MM.1S (cell line): ENCODE measurements at regions not wholly inside any gene's neighbourhood (a gene's known extent, or its start where the extent isn't known, plus 50 kb on each side); places are given as distances from the start of the nearest gene placed in this dataset.

Experiments
- DNase-seq: peaks from one replicate; pipeline ENCODE4 v3.0.0-alpha.2; 2015
- H2AFZ ChIP-seq: fragments of 300-600 bp; sonication (generic); 2 replicates; pipeline ENCODE4 v1.6.0; 2016; ENCODE audit warnings: antibody characterized with exemption, low read length
- H3F3A ChIP-seq: fragments of 300-600 bp; sonication (generic); 2 replicates; pipeline ENCODE4 v1.6.1; 2016; ENCODE audit warnings: mild to moderate bottlenecking, antibody characterized with exemption, low read length, moderate library complexity, mixed read lengths; ENCODE audit not compliant: insufficient read depth
- H3K27ac ChIP-seq: fragments of 300-600 bp; sonication (generic); 2 replicates; pipeline ENCODE4 v1.5.1; 2016; ENCODE audit warnings: mild to moderate bottlenecking, low read length
- H3K27me3 ChIP-seq: fragments of 300-600 bp; sonication (generic); replicated peaks from 2 replicates; pipeline ENCODE4 v1.6.0; 2016; ENCODE audit warnings: low read length; ENCODE audit not compliant: insufficient read depth
- H3K36me3 ChIP-seq: fragments of 300-600 bp; sonication (generic); replicated peaks from 2 replicates; pipeline ENCODE4 v1.6.1; 2016; ENCODE audit warnings: mild to moderate bottlenecking, low read length, mixed read lengths; ENCODE audit not compliant: insufficient read depth
- H3K4me1 ChIP-seq: fragments of 300-600 bp; sonication (generic); 2 replicates; pipeline ENCODE4 v1.6.1; 2016; ENCODE audit warnings: low read length, mixed read lengths
- H3K4me2 ChIP-seq: fragments of 300-600 bp; sonication (generic); 2 replicates; pipeline ENCODE4 v1.6.0; 2016; ENCODE audit warnings: low read depth, low read length
- H3K4me3 ChIP-seq: fragments of 300-600 bp; sonication (generic); 2 replicates; pipeline ENCODE4 v1.5.1; 2016; ENCODE audit warnings: low read length, mixed read lengths
- H3K79me2 ChIP-seq: fragments of 300-600 bp; sonication (generic); 2 replicates; pipeline ENCODE4 v1.6.1; 2016; ENCODE audit warnings: mixed run types, low read length, mixed read lengths
- H3K9ac ChIP-seq: fragments of 300-600 bp; sonication (generic); 2 replicates; pipeline ENCODE4 v1.6.1; 2016; ENCODE audit warnings: low read length, mixed read lengths
- H3K9me2 ChIP-seq: fragments of 300-600 bp; sonication (generic); replicated peaks from 2 replicates; pipeline ENCODE4 v1.6.1; 2016; ENCODE audit warnings: mild to moderate bottlenecking, low read length, mixed read lengths; ENCODE audit not compliant: insufficient read depth
- H3K9me3 ChIP-seq: fragments of 300-600 bp; sonication (generic); replicated peaks from 2 replicates; pipeline ENCODE4 v1.6.1; 2016; ENCODE audit warnings: mild to moderate bottlenecking, low read length, mixed read lengths; ENCODE audit not compliant: insufficient read depth
- H4K20me1 ChIP-seq: fragments of 300-600 bp; sonication (generic); 2 replicates; pipeline ENCODE4 v1.6.1; 2016; ENCODE audit warnings: mild to moderate bottlenecking, low read length, moderate library complexity, mixed read lengths; ENCODE audit not compliant: insufficient read depth
- EZH2 ChIP-seq: fragments of 300-600 bp; sonication (generic); optimal IDR thresholded peaks from 2 replicates; pipeline ENCODE3; 2017; ENCODE audit warnings: low read depth, mild to moderate bottlenecking, antibody characterized with exemption, low read length, mixed read lengths
- EZH2phosphoT487 ChIP-seq: fragments of 300-600 bp; sonication (generic); IDR thresholded peaks from 2 replicates; pipeline ENCODE4 v1.6.1; 2018; ENCODE audit warnings: antibody characterized with exemption, low read length
- TF ChIP-seq, protein P1 (sequence below): fragments of 300-600 bp; sonication (generic); IDR thresholded peaks from 2 replicates; pipeline ENCODE4 v1.5.1; 2016; ENCODE audit warnings: antibody characterized with exemption, low read length, mixed read lengths

GRCh38 chr11:116184763-116185162 lies 588.0 kb downstream of the BUD13 start:
- Histone ChIP-seq H3K27ac (no peak overlapping the region), H2AFZ (no peak overlapping the region), H3F3A (no peaks in the 10 kb centered on the region), H3K27me3 (no peaks in the 10 kb centered on the region), H3K4me2 (no peak overlapping the region), H3K9me2 (no peaks in the 10 kb centered on the region), H3K9me3 (no peaks in the 10 kb centered on the region), H4K20me1 (no peaks in the 10 kb centered on the region), H3K4me3 (no peak overlapping the region), H3K79me2 (no peaks in the 10 kb centered on the region), H3K36me3 (no peaks in the 10 kb centered on the region), H3K9ac (no peak overlapping the region), H3K4me1 (no peaks in the 10 kb centered on the region)
- no peak for DNase-seq
- TF ChIP-seq, protein P1, sequence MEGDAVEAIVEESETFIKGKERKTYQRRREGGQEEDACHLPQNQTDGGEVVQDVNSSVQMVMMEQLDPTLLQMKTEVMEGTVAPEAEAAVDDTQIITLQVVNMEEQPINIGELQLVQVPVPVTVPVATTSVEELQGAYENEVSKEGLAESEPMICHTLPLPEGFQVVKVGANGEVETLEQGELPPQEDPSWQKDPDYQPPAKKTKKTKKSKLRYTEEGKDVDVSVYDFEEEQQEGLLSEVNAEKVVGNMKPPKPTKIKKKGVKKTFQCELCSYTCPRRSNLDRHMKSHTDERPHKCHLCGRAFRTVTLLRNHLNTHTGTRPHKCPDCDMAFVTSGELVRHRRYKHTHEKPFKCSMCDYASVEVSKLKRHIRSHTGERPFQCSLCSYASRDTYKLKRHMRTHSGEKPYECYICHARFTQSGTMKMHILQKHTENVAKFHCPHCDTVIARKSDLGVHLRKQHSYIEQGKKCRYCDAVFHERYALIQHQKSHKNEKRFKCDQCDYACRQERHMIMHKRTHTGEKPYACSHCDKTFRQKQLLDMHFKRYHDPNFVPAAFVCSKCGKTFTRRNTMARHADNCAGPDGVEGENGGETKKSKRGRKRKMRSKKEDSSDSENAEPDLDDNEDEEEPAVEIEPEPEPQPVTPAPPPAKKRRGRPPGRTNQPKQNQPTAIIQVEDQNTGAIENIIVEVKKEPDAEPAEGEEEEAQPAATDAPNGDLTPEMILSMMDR = no peak
- no peak for TF ChIP-seq EZH2
- TF ChIP-seq EZH2phosphoT487 = no peak

DNA sequence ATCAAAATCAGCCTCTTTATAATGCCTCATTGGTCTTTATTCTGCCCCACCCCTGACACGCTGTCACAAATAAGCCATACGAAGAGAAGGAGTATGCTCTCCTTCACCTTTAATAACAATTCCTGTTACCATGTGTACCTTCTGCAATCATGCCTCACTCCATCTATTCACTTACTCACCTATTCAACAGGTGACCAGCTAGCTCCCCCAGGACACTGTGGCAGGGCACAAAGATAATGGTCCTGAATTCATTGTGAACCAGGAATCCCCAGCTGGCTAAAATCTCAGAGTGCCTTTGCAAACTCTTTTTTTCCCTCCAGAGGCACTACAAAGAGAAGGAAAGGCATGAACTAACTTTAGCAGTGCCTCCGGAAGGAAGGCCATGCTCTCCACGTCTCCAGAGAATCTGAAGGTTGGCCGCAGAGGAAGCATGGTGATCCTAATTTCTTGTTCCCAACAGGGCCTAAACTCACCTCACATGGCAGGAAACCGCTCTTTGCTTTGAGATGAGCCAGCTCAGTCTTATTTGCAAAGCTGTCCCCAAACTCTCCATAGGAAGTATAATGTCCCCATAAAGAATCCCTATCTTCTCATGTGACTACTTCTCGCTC lies 590.3 kb downstream of the BUD13 start:
- H3K4me2 ChIP-seq = no peak overlapping the region
- TF ChIP-seq EZH2phosphoT487 (no peak), EZH2 (no peak)
- TF ChIP-seq, protein P1 = no peak

DNA sequence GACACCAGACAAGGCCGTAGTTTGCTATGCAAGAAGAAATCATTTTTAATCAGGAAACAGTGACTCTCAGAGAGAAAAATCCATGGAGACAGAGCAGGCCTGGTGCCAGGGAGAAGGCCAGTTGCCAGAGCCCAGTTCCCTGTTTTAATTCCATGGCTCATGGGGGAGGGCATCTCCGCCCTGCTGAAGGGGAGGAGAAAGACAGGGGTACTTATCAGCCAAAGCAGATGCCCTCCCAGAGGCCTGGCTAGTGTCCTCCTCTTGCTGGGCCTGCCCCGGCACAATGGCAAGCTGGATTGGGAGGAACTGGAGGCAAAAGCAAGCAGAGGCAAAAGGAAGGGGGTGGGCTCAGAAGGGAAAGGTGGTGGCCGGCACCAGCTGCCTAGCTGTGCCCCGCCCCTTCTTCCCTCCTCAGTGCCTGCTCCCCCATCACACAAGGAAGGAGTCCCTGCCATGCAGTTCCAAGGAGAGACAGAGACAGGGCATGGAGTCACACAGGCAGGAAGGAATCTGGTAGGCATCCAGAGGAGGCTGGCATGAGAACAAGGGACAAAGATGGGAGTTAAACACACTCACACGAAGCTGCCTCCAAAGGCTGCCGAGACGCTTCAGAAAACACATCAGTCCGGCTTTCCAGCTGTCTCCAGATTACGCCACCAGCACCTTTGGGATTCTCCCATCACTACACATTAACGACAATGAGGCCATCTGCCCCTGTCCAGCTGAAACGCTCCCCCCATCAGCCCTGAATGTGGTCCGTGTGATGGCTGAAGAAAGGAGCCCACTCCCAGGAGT lies 591.8 kb downstream of the BUD13 start:
- Histone ChIP-seq H4K20me1 (no peaks in the 10 kb centered on the region), H3K9ac (no peak overlapping the region), H3K4me3 (no peak overlapping the region), H3F3A (no peaks in the 10 kb centered on the region), H3K9me3 (no peaks in the 10 kb centered on the region), H3K9me2 (no peaks in the 10 kb centered on the region), H2AFZ (no peak overlapping the region), H3K4me1 (no peaks in the 10 kb centered on the region), H3K27me3 (no peaks in the 10 kb centered on the region), H3K4me2 (no peak overlapping the region), H3K36me3 (no peaks in the 10 kb centered on the region), H3K27ac (no peak overlapping the region), H3K79me2 (no peaks in the 10 kb centered on the region)
- TF ChIP-seq EZH2phosphoT487 (no peak), EZH2 (no peak)
- TF ChIP-seq, protein P1 = no peak
- DNase-seq = no peak

More for the DNA sequence above, 590.3 kb downstream of the BUD13 start:
- Histone ChIP-seq H3K36me3 (no peaks in the 10 kb centered on the region), H3K9me3 (no peaks in the 10 kb centered on the region), H3K27me3 (no peaks in the 10 kb centered on the region), H3F3A (no peaks in the 10 kb centered on the region), H3K27ac (no peak overlapping the region), H3K4me3 (no peak overlapping the region), H3K9me2 (no peaks in the 10 kb centered on the region), H3K79me2 (no peaks in the 10 kb centered on the region), H3K9ac (no peak overlapping the region), H2AFZ (no peak overlapping the region), H4K20me1 (no peaks in the 10 kb centered on the region), H3K4me1 (no peaks in the 10 kb centered on the region)
- DNase-seq = no peak
